ENCODE measurements at regions not wholly inside any gene's neighbourhood (a gene's known extent, or its start where the extent isn't known, plus 50 kb on each side); places are given as distances from the start of the nearest gene placed in this dataset.
A peak's percentile ranks its signal among the peaks of the same experiment; 100 is the strongest.

GRCh38 chr13:73832128-73832588, 302.0 kb downstream of the KLF12 start:
- ATAC-seq (no peak), DNase-seq (no peak)
- Histone ChIP-seq H3K9me3 (no peaks in the 10 kb centered on the region), H3K4me1 (no peaks in the 10 kb centered on the region), H3K4me3 (no peak overlapping the region), H3K27me3 (no peaks in the 10 kb centered on the region), H3K36me3 (replicated peaks in 1 of 2; ENCODE audit: insufficient read depth in 1 of 2, low read depth in 2 of 2) (no peaks in the 10 kb centered on the region), H3K27ac (no peak overlapping the region)
- WGBS, 2 donors = 60 to 76% methylated on average over 4 of the region's 4 CpGs
- no peak for TF ChIP-seq CTCF (IDR thresholded peaks at IDR 0.05)
- TF ChIP-seq POLR2A (IDR thresholded peaks at IDR 0.05) = no peak
- intact Hi-C loops (cut with DNase I) = no loop called here

DNA sequence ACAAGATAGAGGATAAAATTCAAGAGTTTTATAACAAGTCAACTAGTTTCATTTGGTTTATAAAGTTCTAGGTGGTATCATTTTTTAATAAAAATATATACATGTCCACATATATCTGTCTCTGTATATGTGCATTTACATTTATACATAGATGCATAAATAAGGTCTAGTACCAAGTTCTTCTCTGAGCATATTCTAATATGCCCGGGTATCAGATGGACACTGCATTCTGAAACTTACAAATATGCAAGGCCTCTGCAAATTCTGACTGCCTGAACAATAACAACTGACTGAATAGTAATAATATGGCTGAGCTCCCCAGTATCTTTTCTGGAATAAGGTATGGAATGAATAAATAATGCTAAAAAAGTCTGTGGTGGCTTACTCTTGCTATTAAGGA, 304.8 kb downstream of the KLF12 start:
- no peak for ATAC-seq
- intact Hi-C loops (cut with DNase I) = no loop called here
- Histone ChIP-seq H3K4me1 (no peaks in the 10 kb centered on the region), H3K9me3 (no peaks in the 10 kb centered on the region), H3K27ac (no peak overlapping the region), H3K36me3 (replicated peaks in 1 of 2; ENCODE audit: insufficient read depth in 1 of 2, low read depth in 2 of 2) (no peaks in the 10 kb centered on the region), H3K4me3 (no peak overlapping the region), H3K27me3 (no peaks in the 10 kb centered on the region)
- no peak for DNase-seq
- no peak for TF ChIP-seq CTCF (IDR thresholded peaks at IDR 0.05)
- TF ChIP-seq POLR2A (IDR thresholded peaks at IDR 0.05) = no peak
- 82 to 84% methylated on average over 1 of the region's 1 CpG for WGBS, 2 donors

DNA sequence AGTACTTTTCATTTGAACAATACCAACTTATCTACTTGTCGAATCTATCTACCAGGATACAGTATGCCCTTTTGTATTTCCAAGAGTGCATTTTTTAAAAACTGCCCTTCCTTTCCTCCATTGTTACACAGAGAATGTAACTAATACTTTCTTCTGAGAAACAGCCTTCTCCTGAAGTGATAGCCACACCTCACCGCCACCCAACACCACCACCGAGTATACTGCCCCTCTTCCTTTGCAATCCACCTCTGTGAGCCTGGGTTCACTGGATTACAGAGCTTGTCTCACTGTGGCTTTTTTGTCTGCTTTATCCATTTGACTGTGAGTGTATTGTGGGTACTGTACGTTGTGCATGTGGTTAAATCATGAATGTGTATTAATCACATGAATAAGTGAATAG, 305.4 kb downstream of the KLF12 start:
- Histone ChIP-seq H3K36me3 (replicated peaks in 1 of 2; ENCODE audit: insufficient read depth in 1 of 2, low read depth in 2 of 2) (no peaks in the 10 kb centered on the region), H3K9me3 (no peaks in the 10 kb centered on the region), H3K4me1 (no peaks in the 10 kb centered on the region), H3K27me3 (no peaks in the 10 kb centered on the region), H3K27ac (no peak overlapping the region), H3K4me3 (no peak overlapping the region)
- 67 to 70% methylated on average over 4 of the region's 4 CpGs for WGBS, 2 donors
- no peak for TF ChIP-seq CTCF (IDR thresholded peaks at IDR 0.05)
- TF ChIP-seq POLR2A (IDR thresholded peaks at IDR 0.05) = no peak
- DNase-seq (no peak), ATAC-seq (no peak)
- intact Hi-C loops (cut with DNase I) = no loop called here

DNA sequence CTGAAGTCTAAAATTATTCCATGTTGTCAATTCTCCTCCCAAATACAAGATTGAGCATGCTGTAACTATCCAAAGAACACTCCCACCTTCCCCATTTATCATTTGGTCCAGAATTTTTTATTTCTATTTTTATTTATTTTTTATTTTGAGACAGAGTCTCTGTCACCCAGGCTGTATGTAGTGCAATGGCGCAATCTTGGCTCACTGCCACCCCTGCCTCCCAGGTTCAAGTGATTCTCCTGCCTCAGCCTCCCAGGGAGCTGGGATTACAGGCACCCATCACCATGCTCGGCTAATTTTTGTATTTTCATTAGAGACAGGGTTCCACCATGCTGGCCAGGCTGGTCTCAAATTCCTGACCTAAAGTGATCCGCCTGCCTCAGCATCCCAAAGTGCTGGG, 306.8 kb downstream of the KLF12 start:
- DNase-seq (peak in 1 of 4 donors; percentile 9), ATAC-seq (no peak)
- Histone ChIP-seq H3K4me3 (no peak overlapping the region), H3K9me3 (no peaks in the 10 kb centered on the region), H3K27me3 (no peaks in the 10 kb centered on the region), H3K4me1 (no peaks in the 10 kb centered on the region), H3K27ac (no peak overlapping the region), H3K36me3 (replicated peaks in 1 of 2; ENCODE audit: insufficient read depth in 1 of 2, low read depth in 2 of 2) (no peaks in the 10 kb centered on the region)
- intact Hi-C loops (cut with DNase I) = no loop called here
- 77 to 84% methylated on average over 3 of the region's 3 CpGs for WGBS, 2 donors
- TF ChIP-seq CTCF (IDR thresholded peaks at IDR 0.05) (no peak), POLR2A (IDR thresholded peaks at IDR 0.05) (no peak)

DNA sequence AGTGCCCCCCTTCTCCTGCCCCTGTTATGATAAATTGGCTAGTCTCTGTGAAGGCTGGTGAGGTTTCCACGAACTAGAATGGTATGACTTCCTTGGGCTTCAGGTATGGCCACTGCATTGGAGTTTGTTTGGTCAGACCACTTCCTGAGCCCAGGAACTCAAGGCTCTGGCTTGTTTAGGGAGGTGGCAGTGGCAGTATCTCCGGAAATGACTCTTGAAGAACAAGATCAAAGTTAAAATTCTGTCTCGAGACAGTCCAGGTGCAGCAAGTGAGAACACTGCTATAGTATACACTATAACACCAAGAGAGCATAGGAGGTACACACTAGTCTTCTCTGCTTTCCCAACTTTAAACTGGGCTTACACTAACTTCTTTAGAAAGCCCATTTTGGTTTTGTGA, 309.1 kb downstream of the KLF12 start:
- Histone ChIP-seq H3K9me3 (no peaks in the 10 kb centered on the region), H3K4me1 (no peaks in the 10 kb centered on the region), H3K4me3 (no peak overlapping the region), H3K27ac (no peak overlapping the region), H3K36me3 (replicated peaks in 1 of 2; ENCODE audit: insufficient read depth in 1 of 2, low read depth in 2 of 2) (no peaks in the 10 kb centered on the region), H3K27me3 (no peaks in the 10 kb centered on the region)
- ATAC-seq = no peak
- WGBS, 2 donors = 71 to 79% methylated on average over 3 of the region's 3 CpGs
- no peak for DNase-seq
- TF ChIP-seq POLR2A (IDR thresholded peaks at IDR 0.05) = no peak
- TF ChIP-seq CTCF (IDR thresholded peaks at IDR 0.05) = no peak
- intact Hi-C loops (cut with DNase I) = no loop called here

Measured in body of pancreas (tissue), 4 donors.